HL-60 (cell line): ENCODE measurements at regions not wholly inside any gene's neighbourhood (a gene's known extent, or its start where the extent isn't known, plus 50 kb on each side); places are given as distances from the start of the nearest gene placed in this dataset.

Source experiments
- DNase-seq, 2 experiments: peaks; one replicate each; pipeline ENCODE4 v3.0.0-alpha.2; 2010 to 2020; ENCODE audit warnings: low read depth in 1 of 2, low spot score in 1 of 2
- H3K27ac ChIP-seq: fragments of 250-450 bp; sonication (Bioruptor Pico); replicated peaks from 2 replicates; pipeline ENCODE4 v1.5.1; 2020; ENCODE audit warnings: mild to moderate bottlenecking, moderate library complexity
- H3K27me3 ChIP-seq: fragments of 250-450 bp; sonication (Bioruptor Pico); 2 replicates; pipeline ENCODE4 v1.5.1; 2021; ENCODE audit warnings: mild to moderate bottlenecking, moderate library complexity; ENCODE audit not compliant: insufficient read depth, poor library complexity, severe bottlenecking
- H3K4me3 ChIP-seq: replicated peaks from 2 replicates; pipeline ENCODE4 v1.5.1; 2011; ENCODE audit warnings: mild to moderate bottlenecking, control low read depth, low read length; ENCODE audit not compliant: insufficient read depth
- GABPA ChIP-seq: IDR thresholded peaks from 2 replicates; pipeline ENCODE4 v1.6.1; 2012; ENCODE audit warnings: low read depth
- POLR2AphosphoS5 ChIP-seq: IDR thresholded peaks from 2 replicates; pipeline ENCODE4 v1.6.1; 2012; ENCODE audit warnings: low read depth
- REST ChIP-seq: IDR thresholded peaks from 2 replicates; pipeline ENCODE4 v1.6.1; 2012; ENCODE audit warnings: low read depth; ENCODE audit not compliant: insufficient replicate concordance
- SPI1 ChIP-seq: IDR thresholded peaks from 2 replicates; pipeline ENCODE4 v1.6.1; 2012; ENCODE audit warnings: low read depth, mild to moderate bottlenecking, borderline replicate concordance
- TF ChIP-seq, protein P1 (sequence below): IDR thresholded peaks from one replicate; pipeline ENCODE4 v1.5.1; 2011; ENCODE audit warnings: low read length, control low read depth, inconsistent platforms; ENCODE audit not compliant: insufficient read depth

- TF ChIP-seq POLR2AphosphoS5, result no peak
- no peak for TF ChIP-seq REST
- TF ChIP-seq GABPA, result no peak
- no peak for TF ChIP-seq SPI1
- TF ChIP-seq, protein P1, sequence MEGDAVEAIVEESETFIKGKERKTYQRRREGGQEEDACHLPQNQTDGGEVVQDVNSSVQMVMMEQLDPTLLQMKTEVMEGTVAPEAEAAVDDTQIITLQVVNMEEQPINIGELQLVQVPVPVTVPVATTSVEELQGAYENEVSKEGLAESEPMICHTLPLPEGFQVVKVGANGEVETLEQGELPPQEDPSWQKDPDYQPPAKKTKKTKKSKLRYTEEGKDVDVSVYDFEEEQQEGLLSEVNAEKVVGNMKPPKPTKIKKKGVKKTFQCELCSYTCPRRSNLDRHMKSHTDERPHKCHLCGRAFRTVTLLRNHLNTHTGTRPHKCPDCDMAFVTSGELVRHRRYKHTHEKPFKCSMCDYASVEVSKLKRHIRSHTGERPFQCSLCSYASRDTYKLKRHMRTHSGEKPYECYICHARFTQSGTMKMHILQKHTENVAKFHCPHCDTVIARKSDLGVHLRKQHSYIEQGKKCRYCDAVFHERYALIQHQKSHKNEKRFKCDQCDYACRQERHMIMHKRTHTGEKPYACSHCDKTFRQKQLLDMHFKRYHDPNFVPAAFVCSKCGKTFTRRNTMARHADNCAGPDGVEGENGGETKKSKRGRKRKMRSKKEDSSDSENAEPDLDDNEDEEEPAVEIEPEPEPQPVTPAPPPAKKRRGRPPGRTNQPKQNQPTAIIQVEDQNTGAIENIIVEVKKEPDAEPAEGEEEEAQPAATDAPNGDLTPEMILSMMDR, result no peak
- Histone ChIP-seq H3K27ac (no peak overlapping the region), H3K27me3 (no peaks in the 10 kb centered on the region), H3K4me3 (no peak overlapping the region)
- no peak for DNase-seq
Observed at GRCh38 chr1:29880556-29880955, 644.2 kb downstream of the PTPRU start.

GRCh38 chr1:29879217-29879616 is 642.9 kb downstream of the PTPRU start:
- Histone ChIP-seq H3K27ac (no peak overlapping the region), H3K27me3 (no peaks in the 10 kb centered on the region), H3K4me3 (no peak overlapping the region)
- TF ChIP-seq SPI1 (no peak), REST (no peak), POLR2AphosphoS5 (no peak), GABPA (no peak)
- TF ChIP-seq, protein P1, result no peak
- no peak for DNase-seq

DNA sequence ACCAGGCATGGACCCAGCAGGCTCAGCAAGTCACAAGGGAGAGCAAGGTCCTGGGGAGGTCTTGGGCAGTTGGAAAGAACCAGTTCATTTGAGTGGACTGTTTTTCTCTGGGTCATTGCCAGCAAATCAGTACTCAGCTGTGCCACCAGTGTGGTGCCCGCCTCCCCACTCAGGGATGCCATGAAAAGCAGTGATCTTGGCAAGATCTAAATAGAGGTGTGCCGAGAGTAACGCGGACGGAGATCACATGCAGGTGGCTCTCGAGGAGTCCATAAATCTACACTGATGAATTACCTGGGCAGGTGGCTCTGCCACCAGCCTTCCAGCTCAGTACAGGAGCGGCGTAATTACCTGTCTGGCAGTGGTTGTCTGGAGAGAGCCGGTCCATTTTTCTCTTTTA is 642.2 kb downstream of the PTPRU start:
- Histone ChIP-seq H3K4me3 (no peak overlapping the region), H3K27me3 (no peaks in the 10 kb centered on the region), H3K27ac (no peak overlapping the region)
- no peak for DNase-seq
- TF ChIP-seq, protein P1, result no peak
- no peak for TF ChIP-seq GABPA
- no peak for TF ChIP-seq SPI1

DNA sequence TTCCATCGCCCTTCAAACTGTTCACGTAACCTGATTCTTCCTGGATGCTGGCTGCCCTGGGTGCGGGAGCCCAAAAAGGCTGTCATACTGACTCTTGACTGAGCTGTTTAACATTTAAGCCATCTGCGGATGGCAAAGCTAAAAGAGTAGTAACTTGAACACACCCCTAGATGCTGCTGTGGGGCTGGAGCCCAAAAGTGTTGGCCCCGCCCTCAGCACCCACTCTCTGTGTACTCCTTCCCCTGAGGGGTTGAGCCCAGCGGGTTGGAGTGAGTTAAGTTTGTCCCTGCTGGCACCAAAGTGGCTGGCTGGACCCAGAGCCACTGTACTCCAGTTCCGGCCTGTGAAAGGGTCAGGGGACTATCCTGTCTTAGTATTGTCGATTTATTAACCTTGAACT is 640.6 kb downstream of the PTPRU start:
- TF ChIP-seq POLR2AphosphoS5, result no peak
- TF ChIP-seq, protein P1, result no peak
- no peak for TF ChIP-seq GABPA
- no peak for TF ChIP-seq REST
- no peak for TF ChIP-seq SPI1
- Histone ChIP-seq H3K27me3 (no peaks in the 10 kb centered on the region), H3K27ac (no peak overlapping the region), H3K4me3 (no peak overlapping the region)
- no peak for DNase-seq
